ENCODE measurements at regions not wholly inside any gene's neighbourhood (a gene's known extent, or its start where the extent isn't known, plus 50 kb on each side); places are given as distances from the start of the nearest gene placed in this dataset.

GRCh38 chr2:222355860-222356259 is 57.1 kb upstream of the PAX3 start:
- TF ChIP-seq CTCF (IDR thresholded peaks at IDR 0.05) = no peak
- TF ChIP-seq EZH2 (IDR thresholded peaks at IDR 0.05; ENCODE audit: borderline replicate concordance, insufficient read depth, low read depth, low read length, poor library complexity, severe bottlenecking) = no peak

All from B cell (primary cell).